GM18505 (cell line): ENCODE measurements at regions not wholly inside any gene's neighbourhood (a gene's known extent, or its start where the extent isn't known, plus 50 kb on each side); places are given as distances from the start of the nearest gene placed in this dataset.
"Not testable (repeated sequence)": the region's sequence is repeated elsewhere in the genome, so short reads cannot be mapped to it uniquely, and the experiment has no call there.

Source experiments
- ATAC-seq: cut with Tn5 transposase; IDR thresholded peaks from one replicate; pipeline ENCODE4 v1.9.1; 2021; ENCODE audit not compliant: unreplicated experiment
- POLR2A ChIP-seq: IDR thresholded peaks from 4 replicates; pipeline ENCODE4 v1.6.1; 2011; ENCODE audit warnings: borderline replicate concordance; ENCODE audit not compliant: insufficient read depth, insufficient read length; ENCODE audit errors: extremely low read depth

- no peak for TF ChIP-seq POLR2A
- no peak for ATAC-seq
Measured at GRCh38 chr3:193114431-193115340, 126.3 kb upstream of the PLAAT1 start.

- no peak for ATAC-seq
- no peak for TF ChIP-seq POLR2A
Measured at GRCh38 chr3:193116871-193117270, 124.2 kb upstream of the PLAAT1 start.

GRCh38 chr3:193118907-193119306 lies 122.1 kb upstream of the PLAAT1 start:
- no peak for TF ChIP-seq POLR2A
- no peak for ATAC-seq

GRCh38 chr3:193119926-193120325 lies 121.1 kb upstream of the PLAAT1 start:
- ATAC-seq: no peak
- TF ChIP-seq POLR2A: no peak

- TF ChIP-seq POLR2A: no peak
- no peak for ATAC-seq
Measured at GRCh38 chr3:193124861-193125260, 116.2 kb upstream of the PLAAT1 start.

- ATAC-seq: no peak
- TF ChIP-seq POLR2A: no peak
Measured at GRCh38 chr3:193129607-193130006, 111.4 kb upstream of the PLAAT1 start.

- no peak for ATAC-seq
- TF ChIP-seq POLR2A: no peak
Measured at GRCh38 chr3:193130576-193130975, 110.4 kb upstream of the PLAAT1 start.

GRCh38 chr3:193132241-193132640 lies 108.8 kb upstream of the PLAAT1 start:
- no peak for ATAC-seq

GRCh38 chr3:193132964-193133363 lies 108.1 kb upstream of the PLAAT1 start:
- no peak for TF ChIP-seq POLR2A
- ATAC-seq: no peak

More at GRCh38 chr3:193132241-193132640, 108.8 kb upstream of the PLAAT1 start:
- TF ChIP-seq POLR2A: no peak

GRCh38 chr3:193134856-193135255 lies 106.2 kb upstream of the PLAAT1 start:
- no peak for TF ChIP-seq POLR2A
- ATAC-seq: no peak

- ATAC-seq: no peak
- no peak for TF ChIP-seq POLR2A
Measured at GRCh38 chr3:193140381-193140780, 100.6 kb upstream of the PLAAT1 start.

- TF ChIP-seq POLR2A: no peak
- ATAC-seq: no peak
Measured at GRCh38 chr3:193145248-193145647, 95.8 kb upstream of the PLAAT1 start.

- no peak for TF ChIP-seq POLR2A
- no peak for ATAC-seq
Measured at GRCh38 chr3:193148688-193149473, 92.1 kb upstream of the PLAAT1 start.

- no peak for ATAC-seq
- TF ChIP-seq POLR2A: no peak
Measured at GRCh38 chr3:193149998-193150397, 91.0 kb upstream of the PLAAT1 start.

- ATAC-seq: not testable (repeated sequence)
Measured at GRCh38 chr3:193155044-193155781, 85.8 kb upstream of the PLAAT1 start.
